SK-N-SH treated with all-trans-retinoic acid at 6 μM for 48 hours (cell line): ENCODE measurements at regions not wholly inside any gene's neighbourhood (a gene's known extent, or its start where the extent isn't known, plus 50 kb on each side); places are given as distances from the start of the nearest gene placed in this dataset.

ENCODE experiments used
- ATAC-seq: fragments of 200-7000 bp; cut with Tn5 transposase; 3 replicates; pipeline ENCODE4 v1.9.1; 2020; ENCODE audit warnings: mild to moderate bottlenecking, moderate library complexity
- ARNTL ChIP-seq: fragments of 450-650 bp; formaldehyde crosslinking; IDR thresholded peaks from 2 replicates; pipeline ENCODE4 v1.5.0; 2020; ENCODE audit warnings: low read depth, mild to moderate bottlenecking, moderate library complexity, borderline replicate concordance
- BACH2 ChIP-seq: fragments of 250-450 bp; sonication (Bioruptor Pico); IDR thresholded peaks from 2 replicates; pipeline ENCODE4 v1.9.0; 2021; ENCODE audit warnings: mild to moderate bottlenecking, borderline replicate concordance
- CSDC2 ChIP-seq: fragments of 250-450 bp; sonication (Bioruptor Pico); IDR thresholded peaks from 2 replicates; pipeline ENCODE4 v1.5.0; 2020; ENCODE audit warnings: mild to moderate bottlenecking, moderate library complexity
- ESRRG ChIP-seq: fragments of 250-450 bp; sonication (Bioruptor Pico); IDR thresholded peaks from 2 replicates; pipeline ENCODE4 v1.6.1; 2021; ENCODE audit warnings: mild to moderate bottlenecking
- ISL1 ChIP-seq: fragments of 250-450 bp; sonication (Bioruptor Pico); IDR thresholded peaks from 2 replicates; pipeline ENCODE4 v2.1.2; 2022; ENCODE audit warnings: mild to moderate bottlenecking, moderate library complexity
- OSR1 ChIP-seq: fragments of 250-450 bp; sonication (Bioruptor Pico); IDR thresholded peaks from 2 replicates; pipeline ENCODE4 v1.8.0; 2022; ENCODE audit warnings: moderate library complexity, mild to moderate bottlenecking, inconsistent platforms
- PPARA ChIP-seq: fragments of 250-450 bp; sonication (Bioruptor Pico); IDR thresholded peaks from 2 replicates; pipeline ENCODE4 v1.5.0; 2020; ENCODE audit warnings: mild to moderate bottlenecking, borderline replicate concordance
- RARB ChIP-seq: fragments of 250-450 bp; sonication (Bioruptor Pico); IDR thresholded peaks from 2 replicates; pipeline ENCODE4 v1.8.0; 2021; ENCODE audit warnings: mild to moderate bottlenecking, moderate library complexity
- SNAI2 ChIP-seq: fragments of 250-450 bp; sonication (Bioruptor Pico); IDR thresholded peaks from 2 replicates; pipeline ENCODE4 v1.5.0; 2020; ENCODE audit warnings: mild to moderate bottlenecking, moderate library complexity
- TCF4 ChIP-seq: fragments of 250-450 bp; sonication (Bioruptor Pico); IDR thresholded peaks from 2 replicates; pipeline ENCODE4 v1.8.0; 2021; ENCODE audit warnings: mild to moderate bottlenecking, moderate library complexity, borderline replicate concordance
- TOX ChIP-seq: fragments of 250-450 bp; sonication (Bioruptor Pico); IDR thresholded peaks from 2 replicates; pipeline ENCODE4 v1.8.0; 2021; ENCODE audit warnings: mild to moderate bottlenecking, moderate library complexity, borderline replicate concordance
- ZC3H10 ChIP-seq: fragments of 250-450 bp; sonication (Bioruptor Pico); IDR thresholded peaks from 2 replicates; pipeline ENCODE4 v1.5.1; 2021; ENCODE audit warnings: mild to moderate bottlenecking, moderate library complexity
- ZFP3 ChIP-seq: fragments of 250-450 bp; sonication (Bioruptor Pico); IDR thresholded peaks from 2 replicates; pipeline ENCODE4 v1.5.0; 2020; ENCODE audit warnings: mild to moderate bottlenecking, moderate library complexity
- ZFP30 ChIP-seq: fragments of 450-650 bp; formaldehyde crosslinking; IDR thresholded peaks from 2 replicates; pipeline ENCODE4 v1.5.0; 2022; ENCODE audit warnings: mild to moderate bottlenecking, moderate library complexity
- ZNF565 ChIP-seq: fragments of 450-650 bp; formaldehyde crosslinking; conservative IDR thresholded peaks from 2 replicates; pipeline ENCODE4 v1.5.0; 2020; ENCODE audit warnings: low read depth, mild to moderate bottlenecking, moderate library complexity
- ZNF70 ChIP-seq: fragments of 450-650 bp; formaldehyde crosslinking; IDR thresholded peaks from 2 replicates; pipeline ENCODE4 v1.5.0; 2020; ENCODE audit warnings: mild to moderate bottlenecking, moderate library complexity
- ZNF8 ChIP-seq: fragments of 450-650 bp; formaldehyde crosslinking; IDR thresholded peaks from 2 replicates; pipeline ENCODE4 v1.5.0; 2020; ENCODE audit warnings: mild to moderate bottlenecking, moderate library complexity
- TF ChIP-seq, protein P1 (sequence below): fragments of 250-450 bp; sonication (Bioruptor Pico); IDR thresholded peaks from 2 replicates; pipeline ENCODE4 v1.5.1; 2020; ENCODE audit warnings: low read depth, mild to moderate bottlenecking, moderate library complexity
- TF ChIP-seq, protein P2 (sequence below): fragments of 250-450 bp; sonication (Bioruptor Pico); IDR thresholded peaks from 2 replicates; pipeline ENCODE4 v1.8.0; 2020; ENCODE audit warnings: mild to moderate bottlenecking, moderate library complexity, borderline replicate concordance
- TF ChIP-seq, protein P3 (sequence below): fragments of 250-450 bp; sonication (Bioruptor Pico); IDR thresholded peaks from 2 replicates; pipeline ENCODE4 v1.5.0; 2020; ENCODE audit warnings: mild to moderate bottlenecking, moderate library complexity

DNA sequence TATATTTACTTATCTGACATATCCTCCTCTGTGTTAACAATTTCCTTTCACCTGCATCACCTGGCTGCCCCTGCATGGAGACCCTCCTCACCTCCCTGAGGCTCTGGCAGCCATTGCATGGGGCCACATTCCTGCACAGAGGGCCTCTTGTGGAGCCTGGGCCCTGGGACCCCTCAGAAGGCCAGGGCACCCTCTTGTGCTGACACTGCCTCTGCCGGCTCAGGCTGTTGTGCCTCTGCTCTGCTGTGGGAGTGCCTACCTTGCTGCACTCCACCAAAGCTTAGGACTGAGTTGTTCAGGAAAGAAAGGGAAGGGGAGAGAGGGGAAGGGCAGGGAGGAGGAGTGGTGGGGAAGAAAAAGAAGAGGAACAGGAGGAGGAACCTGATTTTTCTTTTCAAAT is 194.5 kb downstream of the ADAMTS15 start:
- no peak for ATAC-seq
- TF ChIP-seq, protein P1, sequence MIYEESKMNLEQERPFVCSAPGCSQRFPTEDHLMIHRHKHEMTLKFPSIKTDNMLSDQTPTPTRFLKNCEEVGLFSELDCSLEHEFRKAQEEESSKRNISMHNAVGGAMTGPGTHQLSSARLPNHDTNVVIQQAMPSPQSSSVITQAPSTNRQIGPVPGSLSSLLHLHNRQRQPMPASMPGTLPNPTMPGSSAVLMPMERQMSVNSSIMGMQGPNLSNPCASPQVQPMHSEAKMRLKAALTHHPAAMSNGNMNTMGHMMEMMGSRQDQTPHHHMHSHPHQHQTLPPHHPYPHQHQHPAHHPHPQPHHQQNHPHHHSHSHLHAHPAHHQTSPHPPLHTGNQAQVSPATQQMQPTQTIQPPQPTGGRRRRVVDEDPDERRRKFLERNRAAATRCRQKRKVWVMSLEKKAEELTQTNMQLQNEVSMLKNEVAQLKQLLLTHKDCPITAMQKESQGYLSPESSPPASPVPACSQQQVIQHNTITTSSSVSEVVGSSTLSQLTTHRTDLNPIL (CRISPR knock-in tag), result no peak

DNA sequence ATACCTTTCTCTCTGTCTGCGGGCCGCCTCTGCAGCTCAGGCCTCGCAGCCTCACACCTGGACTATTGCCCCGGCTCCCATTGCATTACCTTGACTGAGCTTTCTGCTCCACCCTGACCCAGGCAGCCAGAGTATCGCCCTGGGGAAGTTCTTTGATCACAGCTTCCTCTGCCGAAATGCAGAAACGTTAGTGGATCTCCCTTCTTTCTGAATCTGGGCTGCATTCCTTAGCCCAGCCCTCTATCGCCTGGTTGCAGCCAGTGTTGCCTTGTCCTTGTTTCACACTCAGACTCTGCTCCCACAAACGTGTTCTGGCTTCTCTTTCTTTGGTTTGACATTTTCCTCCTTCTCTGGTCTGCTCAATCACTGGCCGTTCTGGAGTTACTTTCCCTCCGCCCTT is 195.7 kb downstream of the ADAMTS15 start:
- TF ChIP-seq RARB (no peak), TOX (no peak), ESRRG (CRISPR knock-in tag) (no peak), ARNTL (no peak), SNAI2 (no peak), ZFP3 (CRISPR knock-in tag) (no peak), ZC3H10 (no peak), PPARA (no peak), OSR1 (CRISPR knock-in tag) (no peak), ZNF565 (CRISPR knock-in tag) (no peak), ZNF8 (CRISPR knock-in tag) (no peak), BACH2 (no peak), CSDC2 (CRISPR knock-in tag) (no peak), TCF4 (CRISPR knock-in tag) (no peak), ISL1 (CRISPR knock-in tag) (no peak), ZFP30 (CRISPR knock-in tag) (no peak)
- TF ChIP-seq, protein P1 (CRISPR knock-in tag), result no peak
- TF ChIP-seq, protein P2, sequence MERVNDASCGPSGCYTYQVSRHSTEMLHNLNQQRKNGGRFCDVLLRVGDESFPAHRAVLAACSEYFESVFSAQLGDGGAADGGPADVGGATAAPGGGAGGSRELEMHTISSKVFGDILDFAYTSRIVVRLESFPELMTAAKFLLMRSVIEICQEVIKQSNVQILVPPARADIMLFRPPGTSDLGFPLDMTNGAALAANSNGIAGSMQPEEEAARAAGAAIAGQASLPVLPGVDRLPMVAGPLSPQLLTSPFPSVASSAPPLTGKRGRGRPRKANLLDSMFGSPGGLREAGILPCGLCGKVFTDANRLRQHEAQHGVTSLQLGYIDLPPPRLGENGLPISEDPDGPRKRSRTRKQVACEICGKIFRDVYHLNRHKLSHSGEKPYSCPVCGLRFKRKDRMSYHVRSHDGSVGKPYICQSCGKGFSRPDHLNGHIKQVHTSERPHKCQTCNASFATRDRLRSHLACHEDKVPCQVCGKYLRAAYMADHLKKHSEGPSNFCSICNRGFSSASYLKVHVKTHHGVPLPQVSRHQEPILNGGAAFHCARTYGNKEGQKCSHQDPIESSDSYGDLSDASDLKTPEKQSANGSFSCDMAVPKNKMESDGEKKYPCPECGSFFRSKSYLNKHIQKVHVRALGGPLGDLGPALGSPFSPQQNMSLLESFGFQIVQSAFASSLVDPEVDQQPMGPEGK (CRISPR knock-in tag), result no peak
- TF ChIP-seq, protein P3, sequence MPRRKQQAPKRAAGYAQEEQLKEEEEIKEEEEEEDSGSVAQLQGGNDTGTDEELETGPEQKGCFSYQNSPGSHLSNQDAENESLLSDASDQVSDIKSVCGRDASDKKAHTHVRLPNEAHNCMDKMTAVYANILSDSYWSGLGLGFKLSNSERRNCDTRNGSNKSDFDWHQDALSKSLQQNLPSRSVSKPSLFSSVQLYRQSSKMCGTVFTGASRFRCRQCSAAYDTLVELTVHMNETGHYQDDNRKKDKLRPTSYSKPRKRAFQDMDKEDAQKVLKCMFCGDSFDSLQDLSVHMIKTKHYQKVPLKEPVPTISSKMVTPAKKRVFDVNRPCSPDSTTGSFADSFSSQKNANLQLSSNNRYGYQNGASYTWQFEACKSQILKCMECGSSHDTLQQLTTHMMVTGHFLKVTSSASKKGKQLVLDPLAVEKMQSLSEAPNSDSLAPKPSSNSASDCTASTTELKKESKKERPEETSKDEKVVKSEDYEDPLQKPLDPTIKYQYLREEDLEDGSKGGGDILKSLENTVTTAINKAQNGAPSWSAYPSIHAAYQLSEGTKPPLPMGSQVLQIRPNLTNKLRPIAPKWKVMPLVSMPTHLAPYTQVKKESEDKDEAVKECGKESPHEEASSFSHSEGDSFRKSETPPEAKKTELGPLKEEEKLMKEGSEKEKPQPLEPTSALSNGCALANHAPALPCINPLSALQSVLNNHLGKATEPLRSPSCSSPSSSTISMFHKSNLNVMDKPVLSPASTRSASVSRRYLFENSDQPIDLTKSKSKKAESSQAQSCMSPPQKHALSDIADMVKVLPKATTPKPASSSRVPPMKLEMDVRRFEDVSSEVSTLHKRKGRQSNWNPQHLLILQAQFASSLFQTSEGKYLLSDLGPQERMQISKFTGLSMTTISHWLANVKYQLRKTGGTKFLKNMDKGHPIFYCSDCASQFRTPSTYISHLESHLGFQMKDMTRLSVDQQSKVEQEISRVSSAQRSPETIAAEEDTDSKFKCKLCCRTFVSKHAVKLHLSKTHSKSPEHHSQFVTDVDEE (CRISPR knock-in tag), result no peak
- no peak for ATAC-seq

DNA sequence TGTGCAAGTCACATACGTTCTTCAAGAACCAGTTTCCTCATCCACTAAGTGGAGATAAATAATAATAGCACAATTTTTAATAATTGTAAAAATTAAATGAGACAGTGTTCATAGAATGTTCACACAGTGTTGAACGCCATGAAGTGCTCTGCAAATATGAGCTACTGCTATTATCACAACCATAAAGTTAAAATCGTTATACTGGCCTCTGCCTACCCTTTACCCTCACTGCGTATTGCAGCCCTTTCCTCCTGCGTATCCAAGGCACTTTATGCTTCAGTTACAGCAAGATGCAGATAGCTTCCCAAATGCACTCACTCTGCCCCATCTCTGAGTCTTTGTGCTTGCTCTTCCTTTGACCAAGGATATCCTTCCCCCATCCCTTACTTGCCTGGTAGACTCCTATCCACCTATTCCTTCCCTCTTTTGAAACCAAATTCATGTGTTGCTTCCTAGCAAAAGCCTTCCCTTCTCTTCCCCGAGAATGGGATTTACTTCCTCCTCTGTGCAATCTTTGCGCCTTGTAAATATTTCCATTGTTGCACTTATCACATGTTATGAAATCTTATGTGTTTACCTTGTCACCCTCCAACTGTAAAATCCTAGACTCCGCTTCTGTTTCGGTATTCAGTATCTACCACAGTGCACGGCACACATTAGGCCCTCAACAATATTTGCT is 196.9 kb downstream of the ADAMTS15 start:
- TF ChIP-seq ISL1 (CRISPR knock-in tag) (no peak), ZNF70 (CRISPR knock-in tag) (no peak), RARB (no peak), TOX (no peak)
- no peak for ATAC-seq

DNA sequence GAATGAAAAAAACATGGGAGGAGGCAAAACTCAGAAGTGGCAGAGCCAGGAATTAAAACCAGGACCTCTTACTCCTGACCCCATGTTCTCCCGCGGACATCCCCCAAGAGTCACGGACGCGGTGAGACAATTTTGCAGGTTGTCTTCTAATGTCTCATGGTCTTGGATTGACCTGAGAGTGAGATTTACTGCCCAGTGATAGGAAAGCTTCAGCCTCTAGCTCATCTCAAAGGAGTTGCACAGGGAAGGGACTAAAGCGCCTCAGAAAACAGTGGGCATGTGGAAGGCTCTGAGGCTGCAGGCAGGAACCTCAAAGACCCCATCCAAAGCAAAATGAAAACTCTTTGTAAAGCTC is 197.4 kb downstream of the ADAMTS15 start:
- TF ChIP-seq ZNF8 (CRISPR knock-in tag) (no peak), TOX (no peak), SNAI2 (no peak), ISL1 (CRISPR knock-in tag) (no peak), BACH2 (no peak)
- TF ChIP-seq, protein P3 (CRISPR knock-in tag), result no peak
- TF ChIP-seq, protein P2 (CRISPR knock-in tag), result no peak

More for the DNA sequence above, 197.4 kb downstream of the ADAMTS15 start:
- no peak for ATAC-seq
